ENCODE measurements at regions not wholly inside any gene's neighbourhood (a gene's known extent, or its start where the extent isn't known, plus 50 kb on each side); places are given as distances from the start of the nearest gene placed in this dataset.

DNA sequence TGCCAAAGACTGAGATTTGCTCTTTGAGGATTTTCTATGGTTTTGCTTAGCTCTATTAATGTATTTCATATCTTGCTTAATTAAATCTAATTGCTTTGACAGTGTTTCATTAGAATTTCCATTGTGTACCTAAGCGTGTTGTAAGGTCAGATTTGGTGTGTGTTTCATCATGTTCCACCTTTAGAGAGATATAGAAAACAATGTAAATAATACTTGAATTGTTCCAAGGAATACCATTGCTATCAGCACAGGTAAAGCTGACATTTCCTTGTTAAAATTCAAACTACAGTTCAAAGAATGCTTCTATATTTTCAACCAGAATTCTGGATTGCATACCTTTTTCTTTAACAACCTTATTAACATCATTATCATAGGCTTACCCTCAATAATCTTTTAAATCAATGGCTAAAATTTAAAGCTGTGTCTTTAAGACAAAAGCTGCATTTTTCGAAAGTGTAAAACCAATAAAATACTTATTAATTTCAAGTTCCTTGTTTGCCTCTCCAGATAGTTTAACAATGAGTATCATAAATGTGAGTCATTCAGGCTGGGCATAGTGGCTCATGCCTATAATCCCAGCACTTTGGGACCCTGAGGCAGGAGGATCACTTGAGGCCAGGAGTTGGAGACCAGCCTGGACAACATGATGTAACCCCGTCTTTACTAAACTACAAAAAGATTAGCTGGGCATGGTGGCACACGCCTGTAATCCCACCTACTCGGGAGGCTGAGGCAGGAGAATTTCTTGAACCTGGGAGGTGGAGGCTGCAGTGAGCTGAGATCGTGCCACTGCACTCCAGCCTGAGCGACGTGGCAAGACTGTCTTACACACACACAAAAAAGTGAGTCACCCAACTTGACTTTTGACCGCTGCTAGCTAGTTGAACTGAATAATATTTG lies 188.0 kb upstream of the PKDCC start:
- H3K4me2 ChIP-seq (ENCODE audit: control insufficient read depth, insufficient read depth), result no peak overlapping the region
- in situ Hi-C loops (cut with MboI) (loop anchor here (25.0 kb wide), 1 partner anchor 802 kb away; no protein-coding TSS in a partner anchor), intact Hi-C loops (cut with micrococcal nuclease; ENCODE audit: unreplicated experiment) (loop anchor here (10.0 kb wide), 1 partner anchor 385 kb away; no protein-coding TSS in a partner anchor)
- H3K4me3 ChIP-seq, result no peak overlapping the region
- no peak for FAIRE-seq
- DNase-seq (ENCODE audit: low read depth, low spot score), result no peak
- ChIA-PET SMC1A (ENCODE audit: uncharacterized antibody, unreplicated experiment) (interaction anchor here (1.4 kb wide), 1 partner anchor 9 kb away, joined by 5 read pairs; no protein-coding TSS in a partner anchor), CTCF (interaction anchor here (1.0 to 2.8 kb wide), 6 partner anchors 10 to 227 kb away, joined by 3 to 15 read pairs (median 6); no protein-coding TSS in a partner anchor), POLR2A (no interaction called here), RAD21 (ENCODE audit: unreplicated experiment) (interaction anchor here (0.7 to 1.2 kb wide), 3 partner anchors 9 to 227 kb away, joined by 3 to 4 read pairs (median 4); no protein-coding TSS in a partner anchor)
- no peak overlapping the region for H2AFZ ChIP-seq (ENCODE audit: control insufficient read depth, low read depth, low read length)
- H3K4me1 ChIP-seq (ENCODE audit: control insufficient read depth, insufficient read depth, low read length), result no peaks in the 10 kb centered on the region
- H3K36me3 ChIP-seq (ENCODE audit: control insufficient read depth in 2 of 2, insufficient read depth in 2 of 2, low read length in 1 of 2), result no peaks in the 10 kb centered on the region
- no peaks in the 10 kb centered on the region for H3K27me3 ChIP-seq (replicated peaks in 1 of 2; ENCODE audit: control insufficient read depth in 2 of 2, insufficient read depth in 2 of 2, low read length in 1 of 2)
- H3K79me2 ChIP-seq (ENCODE audit: control insufficient read depth, insufficient read depth, low read length), result no peaks in the 10 kb centered on the region
- ATAC-seq, result no peak
- H3K9me3 ChIP-seq (replicated peaks; ENCODE audit: control insufficient read depth, insufficient read depth, low read length), result no peaks in the 10 kb centered on the region
- no peaks in the 10 kb centered on the region for H4K20me1 ChIP-seq (ENCODE audit: control insufficient read depth, insufficient read depth)
- no peak overlapping the region for H3K9ac ChIP-seq (ENCODE audit: control insufficient read depth, insufficient read depth, low read length)
- 33% methylated on average over 9 of the region's 9 CpGs for WGBS (ENCODE audit: insufficient coverage, insufficient replicate concordance, low lambda C conversion rate, missing lambda C conversion rate)
- BruUV-seq (replicated peaks), result no TSS peak
- no peak overlapping the region for H3K27ac ChIP-seq (ENCODE audit: control insufficient read depth, insufficient read depth)
- TF ChIP-seq, protein P1, sequence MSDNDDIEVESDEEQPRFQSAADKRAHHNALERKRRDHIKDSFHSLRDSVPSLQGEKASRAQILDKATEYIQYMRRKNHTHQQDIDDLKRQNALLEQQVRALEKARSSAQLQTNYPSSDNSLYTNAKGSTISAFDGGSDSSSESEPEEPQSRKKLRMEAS (IDR thresholded peaks at IDR 0.05; ENCODE audit: low read depth, low read length), result no peak
- TF ChIP-seq, protein P2, sequence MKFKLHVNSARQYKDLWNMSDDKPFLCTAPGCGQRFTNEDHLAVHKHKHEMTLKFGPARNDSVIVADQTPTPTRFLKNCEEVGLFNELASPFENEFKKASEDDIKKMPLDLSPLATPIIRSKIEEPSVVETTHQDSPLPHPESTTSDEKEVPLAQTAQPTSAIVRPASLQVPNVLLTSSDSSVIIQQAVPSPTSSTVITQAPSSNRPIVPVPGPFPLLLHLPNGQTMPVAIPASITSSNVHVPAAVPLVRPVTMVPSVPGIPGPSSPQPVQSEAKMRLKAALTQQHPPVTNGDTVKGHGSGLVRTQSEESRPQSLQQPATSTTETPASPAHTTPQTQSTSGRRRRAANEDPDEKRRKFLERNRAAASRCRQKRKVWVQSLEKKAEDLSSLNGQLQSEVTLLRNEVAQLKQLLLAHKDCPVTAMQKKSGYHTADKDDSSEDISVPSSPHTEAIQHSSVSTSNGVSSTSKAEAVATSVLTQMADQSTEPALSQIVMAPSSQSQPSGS (IDR thresholded peaks at IDR 0.05; ENCODE audit: low read length), result no peak
- TF ChIP-seq GABPA (IDR thresholded peaks at IDR 0.05; ENCODE audit: low read depth), result no peak
- no peak for TF ChIP-seq EP300 (IDR thresholded peaks at IDR 0.05; ENCODE audit: borderline replicate concordance in 1 of 2, control insufficient read depth in 1 of 2, low read depth in 2 of 2, low read length in 2 of 2)
- TF ChIP-seq TAF1 (IDR thresholded peaks at IDR 0.05; ENCODE audit: borderline replicate concordance, low read depth, low read length), result no peak
- TF ChIP-seq MTA3 (IDR thresholded peaks at IDR 0.05; ENCODE audit: borderline replicate concordance, low read length), result no peak
- no peak for TF ChIP-seq ESRRA (IDR thresholded peaks at IDR 0.05; ENCODE audit: low read length)
- TF ChIP-seq POLR2A (IDR thresholded peaks at IDR 0.05; ENCODE audit: low read depth, low read length), result no peak
- TF ChIP-seq, protein P3, sequence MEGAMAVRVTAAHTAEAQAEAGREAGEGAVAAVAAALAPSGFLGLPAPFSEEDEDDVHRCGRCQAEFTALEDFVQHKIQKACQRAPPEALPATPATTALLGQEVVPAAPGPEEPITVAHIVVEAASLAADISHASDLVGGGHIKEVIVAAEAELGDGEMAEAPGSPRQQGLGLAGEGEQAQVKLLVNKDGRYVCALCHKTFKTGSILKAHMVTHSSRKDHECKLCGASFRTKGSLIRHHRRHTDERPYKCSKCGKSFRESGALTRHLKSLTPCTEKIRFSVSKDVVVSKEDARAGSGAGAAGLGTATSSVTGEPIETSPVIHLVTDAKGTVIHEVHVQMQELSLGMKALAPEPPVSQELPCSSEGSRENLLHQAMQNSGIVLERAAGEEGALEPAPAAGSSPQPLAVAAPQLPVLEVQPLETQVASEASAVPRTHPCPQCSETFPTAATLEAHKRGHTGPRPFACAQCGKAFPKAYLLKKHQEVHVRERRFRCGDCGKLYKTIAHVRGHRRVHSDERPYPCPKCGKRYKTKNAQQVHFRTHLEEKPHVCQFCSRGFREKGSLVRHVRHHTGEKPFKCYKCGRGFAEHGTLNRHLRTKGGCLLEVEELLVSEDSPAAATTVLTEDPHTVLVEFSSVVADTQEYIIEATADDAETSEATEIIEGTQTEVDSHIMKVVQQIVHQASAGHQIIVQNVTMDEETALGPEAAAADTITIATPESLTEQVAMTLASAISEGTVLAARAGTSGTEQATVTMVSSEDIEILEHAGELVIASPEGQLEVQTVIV (IDR thresholded peaks at IDR 0.05; ENCODE audit: borderline replicate concordance, partially characterized antibody), result no peak
- TF ChIP-seq, protein P4, sequence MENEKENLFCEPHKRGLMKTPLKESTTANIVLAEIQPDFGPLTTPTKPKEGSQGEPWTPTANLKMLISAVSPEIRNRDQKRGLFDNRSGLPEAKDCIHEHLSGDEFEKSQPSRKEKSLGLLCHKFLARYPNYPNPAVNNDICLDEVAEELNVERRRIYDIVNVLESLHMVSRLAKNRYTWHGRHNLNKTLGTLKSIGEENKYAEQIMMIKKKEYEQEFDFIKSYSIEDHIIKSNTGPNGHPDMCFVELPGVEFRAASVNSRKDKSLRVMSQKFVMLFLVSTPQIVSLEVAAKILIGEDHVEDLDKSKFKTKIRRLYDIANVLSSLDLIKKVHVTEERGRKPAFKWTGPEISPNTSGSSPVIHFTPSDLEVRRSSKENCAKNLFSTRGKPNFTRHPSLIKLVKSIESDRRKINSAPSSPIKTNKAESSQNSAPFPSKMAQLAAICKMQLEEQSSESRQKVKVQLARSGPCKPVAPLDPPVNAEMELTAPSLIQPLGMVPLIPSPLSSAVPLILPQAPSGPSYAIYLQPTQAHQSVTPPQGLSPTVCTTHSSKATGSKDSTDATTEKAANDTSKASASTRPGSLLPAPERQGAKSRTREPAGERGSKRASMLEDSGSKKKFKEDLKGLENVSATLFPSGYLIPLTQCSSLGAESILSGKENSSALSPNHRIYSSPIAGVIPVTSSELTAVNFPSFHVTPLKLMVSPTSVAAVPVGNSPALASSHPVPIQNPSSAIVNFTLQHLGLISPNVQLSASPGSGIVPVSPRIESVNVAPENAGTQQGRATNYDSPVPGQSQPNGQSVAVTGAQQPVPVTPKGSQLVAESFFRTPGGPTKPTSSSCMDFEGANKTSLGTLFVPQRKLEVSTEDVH (IDR thresholded peaks at IDR 0.05; ENCODE audit: low read depth, partially characterized antibody), result no peak
- no peak for TF ChIP-seq SREBF2 (IDR thresholded peaks at IDR 0.05; ENCODE audit: low read length)

Data from GM12878 (cell line).